Testis (tissue), 2 donors: ENCODE measurements at regions not wholly inside any gene's neighbourhood (a gene's known extent, or its start where the extent isn't known, plus 50 kb on each side); places are given as distances from the start of the nearest gene placed in this dataset.

ENCODE experiments used
- DNase-seq: peaks from one replicate; pipeline ENCODE4 v3.0.0-alpha.2; 2019
- H3K27ac ChIP-seq, 2 donors: fragments of 200-600 bp; sonication (generic); one replicate each; pipeline ENCODE4 v1.5.1; 2019
- H3K27me3 ChIP-seq: fragments of 200-600 bp; sonication (generic); one replicate; pipeline ENCODE4 v1.5.1; 2019
- H3K36me3 ChIP-seq: fragments of 200-600 bp; sonication (generic); one replicate; pipeline ENCODE4 v1.5.1; 2017; ENCODE audit warnings: low read depth; ENCODE audit errors: missing control alignments
- H3K4me1 ChIP-seq: fragments of 200-600 bp; sonication (generic); one replicate; pipeline ENCODE4 v1.5.1; 2019
- H3K4me3 ChIP-seq, 2 donors: fragments of 200-600 bp; sonication (generic); one replicate each; pipeline ENCODE4 v1.5.1; 2017 to 2019
- H3K9me3 ChIP-seq: fragments of 200-600 bp; sonication (generic); one replicate; pipeline ENCODE4 v1.5.1; 2017
- CTCF ChIP-seq, 3 experiments: fragments of 450-650 bp in 2 of 3; fragments of 200-600 bp in 1 of 3; sonication (generic) in 1 of 3; IDR thresholded peaks; one replicate each; pipeline ENCODE4 v1.5.1; 2016 to 2019; ENCODE audit warnings: antibody characterized with exemption in 3 of 3, mild to moderate bottlenecking in 2 of 3, moderate library complexity in 1 of 3
- POLR2A ChIP-seq: fragments of 450-650 bp; IDR thresholded peaks from one replicate; pipeline ENCODE4 v1.6.1; 2017; ENCODE audit warnings: antibody characterized with exemption, mild to moderate bottlenecking, moderate library complexity
- WGBS, 2 donors: methylation state at CpG; one replicate each; pipeline ENCODE4 v1.1.5; 2018; 5-methylcytosine and 5-hydroxymethylcytosine counted together
- intact Hi-C: fragments of 100-400 bp; cut with DNase I; formaldehyde crosslinking; loops from one replicate; pipeline ENCODE4 v1.15.1; 2023; ENCODE audit warnings: low total_unique reads

- Histone ChIP-seq H3K36me3 (no peaks in the 10 kb centered on the region), H3K27me3 (no peaks in the 10 kb centered on the region), H3K4me3 (no peak overlapping the region), H3K4me1 (no peaks in the 10 kb centered on the region), H3K9me3 (no peaks in the 10 kb centered on the region), H3K27ac (no peak overlapping the region)
- intact Hi-C loops, result no loop called here
- 94 to 96% methylated on average over 1 of the region's 1 CpG for WGBS, 2 donors
- DNase-seq, result no peak
- TF ChIP-seq POLR2A (no peak), CTCF (IDR thresholded peaks at IDR 0.05) (no peak)
Measured at GRCh38 chr2:122697415-122697814, 942.0 kb downstream of the TSN start.

GRCh38 chr2:122703676-122704075 is 948.2 kb downstream of the TSN start:
- H3K27ac ChIP-seq, result no peak overlapping the region
- no peaks in the 10 kb centered on the region for H3K36me3 ChIP-seq
- WGBS, 2 donors, result 92 to 93% methylated on average over 1 of the region's 1 CpG
- TF ChIP-seq POLR2A, result no peak
- TF ChIP-seq CTCF (IDR thresholded peaks at IDR 0.05), result no peak
- no peaks in the 10 kb centered on the region for H3K9me3 ChIP-seq
- H3K4me1 ChIP-seq, result no peaks in the 10 kb centered on the region
- H3K27me3 ChIP-seq, result no peaks in the 10 kb centered on the region
- H3K4me3 ChIP-seq, result no peak overlapping the region
- intact Hi-C loops, result no loop called here
- DNase-seq, result no peak

- TF ChIP-seq POLR2A (no peak), CTCF (IDR thresholded peaks at IDR 0.05) (no peak)
- WGBS, 2 donors, result 92 to 100% methylated on average over 1 of the region's 1 CpG
- no peak for DNase-seq
- Histone ChIP-seq H3K9me3 (no peaks in the 10 kb centered on the region), H3K4me1 (no peaks in the 10 kb centered on the region), H3K4me3 (no peak overlapping the region), H3K27ac (no peak overlapping the region), H3K27me3 (no peaks in the 10 kb centered on the region), H3K36me3 (no peaks in the 10 kb centered on the region)
- intact Hi-C loops, result no loop called here
Measured at GRCh38 chr2:122704109-122704563, 948.7 kb downstream of the TSN start.

- no peak overlapping the region for H3K4me3 ChIP-seq
- WGBS, 2 donors, result 90 to 100% methylated on average over 1 of the region's 1 CpG
- TF ChIP-seq CTCF (IDR thresholded peaks at IDR 0.05) (no peak), POLR2A (no peak)
- peaks cover 4% of the 10 kb centered on the region for H3K4me1 ChIP-seq
- no peak overlapping the region for H3K27ac ChIP-seq
- H3K9me3 ChIP-seq, result no peaks in the 10 kb centered on the region
- H3K36me3 ChIP-seq, result no peaks in the 10 kb centered on the region
- intact Hi-C loops, result no loop called here
- H3K27me3 ChIP-seq, result no peaks in the 10 kb centered on the region
- no peak for DNase-seq
Measured at GRCh38 chr2:122705746-122706145, 950.3 kb downstream of the TSN start.

- 80 to 88% methylated on average over 3 of the region's 3 CpGs for WGBS, 2 donors
Measured at GRCh38 chr2:122706757-122707223, 951.3 kb downstream of the TSN start.

More at GRCh38 chr2:122706757-122707223, 951.3 kb downstream of the TSN start:
- intact Hi-C loops, result no loop called here
- H3K36me3 ChIP-seq, result no peaks in the 10 kb centered on the region
- H3K27me3 ChIP-seq, result no peaks in the 10 kb centered on the region
- H3K4me1 ChIP-seq, result peaks cover 4% of the 10 kb centered on the region
- no peak overlapping the region for H3K4me3 ChIP-seq
- no peak overlapping the region for H3K27ac ChIP-seq
- TF ChIP-seq POLR2A (no peak), CTCF (IDR thresholded peaks at IDR 0.05) (no peak)
- DNase-seq, result no peak
- no peaks in the 10 kb centered on the region for H3K9me3 ChIP-seq
